HG03442 (cell line): ENCODE measurements at regions not wholly inside any gene's neighbourhood (a gene's known extent, or its start where the extent isn't known, plus 50 kb on each side); places are given as distances from the start of the nearest gene placed in this dataset.

ENCODE experiments used
- ATAC-seq: cut with Tn5 transposase; IDR thresholded peaks from one replicate; pipeline ENCODE4 v1.9.1; 2021; ENCODE audit warnings: mild to moderate bottlenecking, moderate library complexity; ENCODE audit not compliant: unreplicated experiment

GRCh38 chr12:75974323-75975187 lies 57.0 kb downstream of the PHLDA1 start:
- no peak for ATAC-seq

- ATAC-seq: no peak
Observed at GRCh38 chr12:75971253-75971652, 60.3 kb downstream of the PHLDA1 start.

- no peak for ATAC-seq
Observed at GRCh38 chr12:75970310-75970709, 61.3 kb downstream of the PHLDA1 start.

- no peak for ATAC-seq
Observed at GRCh38 chr12:75969768-75970167, 61.8 kb downstream of the PHLDA1 start.

- no peak for ATAC-seq
Observed at GRCh38 chr12:75965661-75966060, 65.9 kb downstream of the PHLDA1 start.

GRCh38 chr12:75964150-75964549 lies 67.4 kb downstream of the PHLDA1 start:
- no peak for ATAC-seq

GRCh38 chr12:75961878-75962277 lies 69.7 kb downstream of the PHLDA1 start:
- ATAC-seq: no peak

- no peak for ATAC-seq
Observed at GRCh38 chr12:75960954-75961661, 70.5 kb downstream of the PHLDA1 start.

GRCh38 chr12:75960086-75960910 lies 71.3 kb downstream of the PHLDA1 start:
- ATAC-seq: no peak

GRCh38 chr12:75959506-75959905 lies 72.1 kb downstream of the PHLDA1 start:
- no peak for ATAC-seq

- no peak for ATAC-seq
Observed at GRCh38 chr12:75959060-75959459, 72.5 kb downstream of the PHLDA1 start.

GRCh38 chr12:75955251-75955650 lies 76.3 kb downstream of the PHLDA1 start:
- ATAC-seq: no peak

- ATAC-seq: no peak
Observed at GRCh38 chr12:75954749-75955148, 76.8 kb downstream of the PHLDA1 start.

GRCh38 chr12:75954041-75954440 lies 77.5 kb downstream of the PHLDA1 start:
- ATAC-seq: no peak

GRCh38 chr12:75953312-75953906 lies 78.2 kb downstream of the PHLDA1 start:
- ATAC-seq: no peak

- ATAC-seq: no peak
Observed at GRCh38 chr12:75951399-75952278, 79.9 kb downstream of the PHLDA1 start.

- ATAC-seq: no peak
Observed at GRCh38 chr12:75947156-75947723, 84.3 kb downstream of the PHLDA1 start.

GRCh38 chr12:75945581-75945980 lies 86.0 kb downstream of the PHLDA1 start:
- ATAC-seq: no peak

GRCh38 chr12:75944905-75945432 lies 86.6 kb downstream of the PHLDA1 start:
- ATAC-seq: no peak
